ENCODE measurements at regions not wholly inside any gene's neighbourhood (a gene's known extent, or its start where the extent isn't known, plus 50 kb on each side); places are given as distances from the start of the nearest gene placed in this dataset.

- TF ChIP-seq SMC3 (conservative IDR thresholded peaks at IDR 0.05; ENCODE audit: poor library complexity) (no peak), MXI1 (conservative IDR thresholded peaks at IDR 0.05; ENCODE audit: poor library complexity, severe bottlenecking) (no peak), CTCF (IDR thresholded peaks at IDR 0.05; ENCODE audit: poor library complexity, severe bottlenecking) (no peak), EZH2 (IDR thresholded peaks at IDR 0.05; ENCODE audit: borderline replicate concordance, insufficient read depth, low read length, poor library complexity, severe bottlenecking) (no peak), POLR2AphosphoS5 (IDR thresholded peaks at IDR 0.05) (no peak), TAF1 (IDR thresholded peaks at IDR 0.05; ENCODE audit: low read depth) (no peak), EP300 (conservative IDR thresholded peaks at IDR 0.05; ENCODE audit: poor library complexity, severe bottlenecking) (no peak)
These were observed 125.7 kb downstream of the PHLDA1 start for GRCh38 chr12:75905922-75906321.

Data from neural cell (in vitro differentiated cells).